MG63 (cell line): ENCODE measurements at regions not wholly inside any gene's neighbourhood (a gene's known extent, or its start where the extent isn't known, plus 50 kb on each side); places are given as distances from the start of the nearest gene placed in this dataset.

ENCODE experiments used
- DNase-seq: peaks from one replicate; pipeline ENCODE4 v3.0.0-alpha.2; 2020
- H3K27me3 ChIP-seq: fragments of 250-450 bp; sonication (Bioruptor Pico); 2 replicates; pipeline ENCODE4 v1.5.1; 2020; ENCODE audit warnings: mild to moderate bottlenecking, moderate library complexity
- H3K36me3 ChIP-seq: fragments of 250-450 bp; sonication (Bioruptor Pico); 2 replicates; pipeline ENCODE4 v1.5.1; 2020; ENCODE audit warnings: mild to moderate bottlenecking, moderate library complexity
- H3K4me3 ChIP-seq: fragments of 250-450 bp; sonication (Bioruptor Pico); 2 replicates; pipeline ENCODE4 v1.5.1; 2020; ENCODE audit warnings: mild to moderate bottlenecking, moderate library complexity
- H3K9me3 ChIP-seq: fragments of 250-450 bp; sonication (Bioruptor Pico); 2 replicates; pipeline ENCODE4 v1.5.1; 2020; ENCODE audit warnings: mild to moderate bottlenecking, moderate library complexity

DNA sequence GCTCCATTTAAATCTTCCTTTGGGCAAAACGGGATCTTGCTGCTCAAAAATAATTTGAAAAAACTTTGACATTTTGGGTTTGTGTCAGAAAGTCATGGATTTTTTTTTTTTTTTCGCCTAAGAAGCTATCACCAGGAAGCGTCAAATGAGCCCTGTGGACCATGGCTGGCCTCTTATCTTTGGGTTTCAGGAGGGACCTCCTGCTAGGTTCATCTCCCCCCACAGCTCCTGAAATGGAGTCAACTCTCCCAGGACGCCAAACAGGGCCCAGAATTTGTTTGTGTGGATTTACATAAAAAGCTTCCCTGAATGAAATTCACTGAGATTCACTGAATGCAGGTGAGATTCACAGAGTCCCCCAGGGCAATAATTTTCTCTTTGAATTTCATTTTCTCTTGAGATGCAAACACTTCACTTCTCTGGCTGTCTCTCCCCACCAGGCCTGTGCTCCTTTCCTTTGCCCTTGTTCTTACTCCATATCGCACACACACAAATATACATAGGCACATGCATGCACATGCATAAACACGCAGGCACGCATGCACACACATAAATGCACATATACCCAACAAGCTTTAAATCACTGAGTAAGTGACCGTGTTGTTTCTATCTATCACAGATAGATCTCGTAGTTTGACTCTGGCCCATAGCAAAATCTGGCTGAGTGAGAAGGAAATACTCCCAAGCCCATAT, 55.3 kb upstream of the GALNT10 start:
- Histone ChIP-seq H3K27me3 (no peaks in the 10 kb centered on the region), H3K4me3 (no peak overlapping the region), H3K9me3 (no peaks in the 10 kb centered on the region), H3K36me3 (no peaks in the 10 kb centered on the region)
- no peak for DNase-seq

GRCh38 chr5:154136141-154136540, 54.4 kb upstream of the GALNT10 start:
- Histone ChIP-seq H3K4me3 (no peak overlapping the region), H3K36me3 (no peaks in the 10 kb centered on the region), H3K9me3 (no peaks in the 10 kb centered on the region), H3K27me3 (no peaks in the 10 kb centered on the region)
- DNase-seq, result no peak

- DNase-seq, result peak; percentile 52
- H3K36me3 ChIP-seq, result no peaks in the 10 kb centered on the region
- H3K9me3 ChIP-seq, result no peaks in the 10 kb centered on the region
- H3K4me3 ChIP-seq, result no peak overlapping the region
- no peaks in the 10 kb centered on the region for H3K27me3 ChIP-seq
These were observed 51.8 kb upstream of the GALNT10 start for GRCh38 chr5:154138701-154139100.

DNA sequence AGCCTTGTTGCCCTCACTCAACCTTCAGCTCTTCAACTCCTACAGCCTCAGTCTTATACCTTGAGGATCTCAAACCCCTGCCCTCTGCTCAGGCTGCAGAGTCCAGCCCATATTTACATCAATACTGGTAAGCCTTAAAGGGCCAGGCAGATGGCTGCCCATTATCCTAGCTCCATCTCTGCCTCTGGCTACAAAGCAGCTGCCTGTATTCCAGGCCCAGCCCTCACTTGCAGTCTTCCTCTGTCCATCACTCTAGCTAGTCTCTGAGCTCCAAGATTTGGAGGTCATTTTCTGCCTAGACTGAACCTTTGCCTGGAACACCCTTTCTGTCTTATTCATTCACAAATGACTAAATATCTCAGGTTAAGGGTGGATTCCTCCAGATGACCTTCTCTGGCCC, 50.2 kb upstream of the GALNT10 start:
- DNase-seq, result no peak
- Histone ChIP-seq H3K36me3 (no peaks in the 10 kb centered on the region), H3K27me3 (no peaks in the 10 kb centered on the region), H3K9me3 (no peaks in the 10 kb centered on the region), H3K4me3 (no peak overlapping the region)
